Middle frontal gyrus (tissue), 1 donor: ENCODE measurements at regions not wholly inside any gene's neighbourhood (a gene's known extent, or its start where the extent isn't known, plus 50 kb on each side); places are given as distances from the start of the nearest gene placed in this dataset.
A peak's percentile ranks its signal among the peaks of the same experiment; 100 is the strongest.
"Not testable (repeated sequence)": the region's sequence is repeated elsewhere in the genome, so short reads cannot be mapped to it uniquely, and the experiment has no call there.

Experiments
- DNase-seq: peaks from one replicate; pipeline ENCODE4 v3.0.0-alpha.2; 2015; ENCODE audit warnings: low spot score; ENCODE audit errors: extremely low spot score

DNA sequence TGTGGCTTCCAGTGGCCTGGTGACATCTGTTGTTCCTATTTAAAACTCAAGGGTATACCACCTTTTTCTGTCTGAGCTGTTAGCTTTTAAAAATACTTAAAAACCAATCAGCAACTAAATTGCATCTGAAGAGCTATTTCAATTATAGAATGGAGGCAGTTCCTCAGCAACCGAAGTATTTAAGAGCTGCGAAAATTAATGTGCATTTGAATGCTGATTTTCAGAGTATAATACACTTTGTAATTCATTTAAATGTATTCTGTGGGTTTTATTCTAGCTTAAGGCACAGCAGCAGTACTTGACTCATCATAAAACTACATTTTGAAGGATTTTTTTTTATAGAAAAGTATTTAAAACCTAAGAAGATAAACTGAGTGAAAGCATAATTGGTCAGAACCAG lies 404.9 kb upstream of the PRKCQ start:
- DNase-seq: no peak

DNA sequence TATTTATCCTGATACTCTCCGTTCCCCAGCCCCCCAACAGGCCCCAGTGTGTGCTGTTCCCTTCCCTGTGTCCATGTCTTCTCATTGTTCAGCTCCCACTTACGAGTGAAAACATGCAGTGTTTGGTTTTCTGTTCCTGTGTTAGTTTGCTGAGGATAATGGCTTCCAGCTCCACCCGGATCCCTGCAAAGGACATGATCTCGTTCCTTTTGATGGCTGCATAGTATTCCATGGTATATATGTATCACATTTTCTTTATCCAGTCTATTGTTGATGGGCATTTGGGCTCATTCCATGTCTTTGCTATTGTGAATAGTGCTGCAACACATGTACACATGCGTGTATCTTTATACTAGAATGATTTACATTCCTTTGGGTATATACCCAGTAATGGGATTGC lies 403.9 kb upstream of the PRKCQ start:
- not testable (repeated sequence) for DNase-seq

GRCh38 chr10:6980353-6980752 lies 400.3 kb upstream of the PRKCQ start:
- no peak for DNase-seq

DNA sequence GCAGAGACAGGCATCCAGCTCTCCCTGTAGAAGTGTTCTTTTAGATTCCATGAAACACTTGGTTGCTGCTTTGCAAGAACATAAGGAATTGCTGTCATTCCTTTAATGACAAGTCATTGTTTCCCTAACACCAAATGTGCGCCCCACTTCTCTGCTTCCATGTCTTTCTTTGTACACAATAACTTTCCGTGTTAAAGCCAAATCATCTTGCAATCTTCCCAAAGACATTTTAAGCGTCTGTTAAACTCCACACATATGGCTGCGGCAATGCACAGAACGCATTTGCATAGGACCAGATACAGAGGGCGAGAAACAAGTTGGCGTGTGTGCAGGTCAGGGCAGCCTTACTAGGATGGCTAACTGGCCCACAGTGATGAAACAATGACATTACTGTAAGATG lies 399.3 kb upstream of the PRKCQ start:
- DNase-seq: no peak

GRCh38 chr10:6978187-6978627 lies 398.1 kb upstream of the PRKCQ start:
- DNase-seq: no peak

GRCh38 chr10:6977398-6978186 lies 397.5 kb upstream of the PRKCQ start:
- no peak for DNase-seq

DNA sequence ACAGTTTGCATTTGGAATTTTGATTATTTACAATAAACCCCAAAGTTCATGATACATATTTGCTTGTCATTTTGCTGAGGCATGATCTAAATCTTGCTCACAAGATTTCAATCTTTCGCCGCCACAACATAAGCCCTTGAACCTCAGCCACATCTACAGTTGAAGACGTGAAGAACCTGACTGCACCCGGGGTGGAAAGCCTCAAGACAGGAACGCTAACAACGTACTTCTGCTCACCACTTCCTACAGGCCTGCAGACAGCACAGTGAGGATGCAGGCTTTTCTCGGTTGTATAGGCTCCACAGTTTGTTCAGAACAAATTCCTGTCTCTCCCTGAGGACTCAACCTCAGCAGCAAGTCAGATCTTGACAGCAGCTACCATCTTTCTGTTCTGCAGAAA lies 393.8 kb upstream of the PRKCQ start:
- no peak for DNase-seq

DNA sequence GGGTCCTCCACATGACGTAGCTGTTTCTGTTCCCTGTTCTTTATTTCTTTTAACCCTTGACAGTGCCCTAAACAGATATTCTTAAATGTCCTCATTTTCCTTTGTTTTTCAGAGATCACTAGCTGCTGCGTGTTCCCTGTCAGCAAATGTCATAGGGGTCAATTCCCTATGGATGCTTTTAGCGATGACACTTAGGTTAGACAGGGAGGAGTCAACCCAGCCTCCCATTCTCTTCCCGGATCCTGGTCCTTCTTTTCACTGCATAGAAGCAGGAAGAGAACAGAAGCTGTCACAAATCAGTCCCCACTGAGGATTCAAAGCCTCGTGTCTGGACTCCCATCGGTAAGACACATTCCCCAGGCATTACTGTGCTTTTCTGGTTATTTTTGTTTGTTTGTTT lies 392.1 kb upstream of the PRKCQ start:
- no peak for DNase-seq

GRCh38 chr10:6969659-6970058 lies 389.6 kb upstream of the PRKCQ start:
- no peak for DNase-seq

GRCh38 chr10:6964543-6964942 lies 384.5 kb upstream of the PRKCQ start:
- no peak for DNase-seq

DNA sequence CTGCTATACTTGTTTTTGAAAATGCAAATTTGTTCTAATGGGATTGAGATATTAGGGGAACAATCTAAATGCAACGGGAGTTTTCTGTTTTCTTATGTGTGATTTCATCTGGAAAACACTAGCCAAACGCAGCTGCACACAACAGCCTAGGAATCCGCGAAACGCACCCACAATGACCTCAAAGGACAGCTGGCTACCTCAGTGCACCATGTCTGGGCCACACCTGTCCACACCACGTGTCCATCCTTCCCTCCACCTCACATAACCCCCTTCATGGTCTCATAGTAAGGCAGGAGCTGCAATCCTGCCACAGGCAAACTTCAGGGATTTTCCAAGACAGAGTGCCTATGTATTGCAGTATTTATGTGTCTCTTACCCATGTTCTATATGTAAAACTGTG lies 382.5 kb upstream of the PRKCQ start:
- DNase-seq: no peak

DNA sequence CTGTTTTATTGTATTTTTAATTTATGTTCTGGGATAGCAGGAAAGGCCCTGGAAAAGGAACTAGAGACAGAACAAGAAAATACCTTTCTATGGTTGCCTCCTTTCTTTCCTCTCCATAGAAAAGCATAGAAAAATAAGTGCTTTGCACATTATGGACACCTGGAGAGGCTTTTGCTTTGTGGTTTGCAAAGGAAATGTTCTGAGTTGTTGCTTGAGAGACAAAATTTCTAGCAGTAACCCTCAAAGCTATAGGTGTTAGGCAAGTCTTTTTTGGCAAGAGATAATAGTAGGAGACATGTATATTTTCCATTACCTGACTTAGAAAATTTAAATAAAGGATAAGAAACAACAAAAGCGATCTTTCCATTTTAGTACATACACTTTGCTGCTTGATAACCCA lies 378.6 kb upstream of the PRKCQ start:
- DNase-seq: no peak

DNA sequence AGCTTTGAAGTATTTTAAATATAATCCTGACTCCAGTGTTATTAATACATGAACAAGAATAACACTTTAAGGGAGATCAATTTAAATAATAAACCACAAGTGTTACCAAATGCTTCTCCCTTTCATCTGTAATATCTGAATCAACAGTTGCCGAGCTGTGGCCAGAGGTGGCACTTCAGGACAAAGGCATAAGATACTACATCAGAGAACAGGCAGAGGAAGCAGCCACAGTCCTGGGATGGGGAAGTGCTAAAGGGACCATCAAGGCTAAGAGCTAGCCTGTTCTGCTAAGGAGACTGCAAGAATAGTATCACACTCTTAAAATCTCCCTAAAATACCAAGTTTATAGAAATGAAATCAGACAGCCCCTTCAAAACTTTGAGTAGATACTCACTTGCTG lies 378.2 kb upstream of the PRKCQ start:
- DNase-seq: no peak

GRCh38 chr10:6957851-6958250 lies 377.8 kb upstream of the PRKCQ start:
- DNase-seq: no peak

- peak; percentile 8 for DNase-seq
These were observed 376.5 kb upstream of the PRKCQ start for GRCh38 chr10:6956562-6956961.

DNA sequence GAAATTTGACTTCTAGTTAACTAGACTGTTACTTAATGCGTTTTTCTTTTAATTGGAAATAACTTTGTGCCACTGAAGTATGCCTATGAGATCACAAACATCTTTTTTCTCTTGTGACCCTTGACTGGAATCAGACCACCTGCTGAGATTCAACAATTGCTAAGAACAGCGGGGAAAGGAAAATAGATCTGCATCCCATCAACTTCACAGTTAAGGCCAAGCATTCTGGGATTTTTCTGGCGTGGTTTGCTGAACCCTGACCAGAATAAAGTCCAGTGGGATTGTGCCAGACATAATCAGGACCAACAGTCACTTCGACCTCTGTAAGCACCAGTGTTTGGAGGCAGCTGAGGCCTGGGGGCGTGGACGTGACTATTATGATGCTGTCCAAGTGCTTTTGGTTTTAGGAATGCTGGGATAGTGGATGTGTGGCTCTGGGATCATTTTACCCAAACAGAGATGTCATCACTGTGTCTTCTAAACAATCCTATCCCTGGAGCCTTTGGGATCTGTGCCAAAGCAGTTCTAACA lies 373.3 kb upstream of the PRKCQ start:
- DNase-seq: no peak

DNA sequence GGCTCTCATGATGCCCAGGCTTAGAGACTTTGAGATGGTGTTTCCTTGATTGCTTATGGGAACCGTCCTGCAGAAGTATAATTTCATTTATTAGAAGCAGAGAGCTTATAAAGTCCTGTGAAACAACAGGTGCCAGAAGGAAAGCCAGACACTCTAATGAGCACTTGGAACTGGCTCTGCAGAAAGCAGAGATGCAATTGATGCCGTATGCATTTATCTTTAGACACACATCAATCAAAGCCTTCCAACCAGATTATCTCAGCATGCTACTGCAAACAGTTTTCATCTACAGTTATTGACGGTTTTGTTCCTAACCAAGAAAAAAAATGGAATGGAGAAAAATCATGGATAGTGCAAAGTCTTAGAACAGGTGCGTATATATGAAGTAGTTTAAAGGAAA lies 371.7 kb upstream of the PRKCQ start:
- DNase-seq: no peak

DNA sequence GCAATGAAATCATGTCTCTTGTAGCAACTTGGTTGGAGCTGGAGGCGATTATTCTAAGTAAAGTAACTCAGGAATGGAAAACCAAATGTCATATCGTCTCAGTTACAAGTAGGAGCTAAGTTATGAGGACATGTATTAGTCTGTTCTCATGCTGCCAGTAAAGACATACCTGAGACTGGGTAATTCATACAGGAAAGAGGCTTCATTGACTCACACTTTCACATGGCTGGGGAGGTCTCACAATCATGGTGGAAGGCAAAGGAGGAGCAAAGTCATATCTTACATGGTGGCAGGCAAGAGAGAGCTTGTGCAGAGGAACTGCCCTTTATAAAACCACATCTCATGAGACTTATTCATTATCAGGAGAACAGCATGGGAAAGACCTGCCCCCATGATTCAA lies 370.1 kb upstream of the PRKCQ start:
- DNase-seq: no peak

DNA sequence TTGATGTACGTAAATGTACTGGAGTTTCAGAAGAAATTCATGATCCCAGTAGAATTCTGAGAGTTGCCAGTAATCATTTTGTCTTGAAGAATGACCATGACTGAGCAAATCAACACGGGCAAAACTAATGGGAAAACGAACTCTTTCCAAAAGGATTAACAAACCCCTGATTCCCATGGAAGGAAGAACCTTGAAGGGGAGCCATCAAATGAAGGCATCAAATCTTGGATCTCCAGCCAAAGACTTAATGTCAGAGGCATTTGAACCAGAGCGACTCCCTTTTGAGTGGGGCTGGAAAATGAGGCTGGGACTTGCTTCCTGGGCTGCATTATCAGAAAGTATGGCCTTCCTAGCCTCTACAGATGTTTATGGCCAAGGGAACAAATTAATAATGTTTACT lies 364.4 kb upstream of the PRKCQ start:
- no peak for DNase-seq

GRCh38 chr10:6938384-6938783 lies 358.3 kb upstream of the PRKCQ start:
- no peak for DNase-seq

DNA sequence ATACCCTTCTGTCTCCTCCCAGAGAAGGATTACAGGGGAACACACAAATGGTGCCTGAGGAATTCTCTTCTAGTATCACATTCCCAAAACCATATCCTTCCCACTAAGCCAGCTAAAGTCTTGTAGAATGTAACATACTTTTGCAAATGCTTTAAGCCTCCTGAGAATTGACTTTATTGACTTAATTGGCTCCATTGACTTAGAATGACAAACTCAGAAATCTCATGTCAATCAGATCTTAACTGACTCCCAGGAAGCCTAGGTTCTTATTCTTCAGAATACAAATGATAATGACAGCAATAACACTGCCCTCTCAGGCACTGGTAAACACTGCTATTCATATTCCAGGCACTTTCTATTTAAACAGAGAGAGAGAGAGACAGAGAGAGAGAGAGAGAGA lies 356.9 kb upstream of the PRKCQ start:
- no peak for DNase-seq

DNA sequence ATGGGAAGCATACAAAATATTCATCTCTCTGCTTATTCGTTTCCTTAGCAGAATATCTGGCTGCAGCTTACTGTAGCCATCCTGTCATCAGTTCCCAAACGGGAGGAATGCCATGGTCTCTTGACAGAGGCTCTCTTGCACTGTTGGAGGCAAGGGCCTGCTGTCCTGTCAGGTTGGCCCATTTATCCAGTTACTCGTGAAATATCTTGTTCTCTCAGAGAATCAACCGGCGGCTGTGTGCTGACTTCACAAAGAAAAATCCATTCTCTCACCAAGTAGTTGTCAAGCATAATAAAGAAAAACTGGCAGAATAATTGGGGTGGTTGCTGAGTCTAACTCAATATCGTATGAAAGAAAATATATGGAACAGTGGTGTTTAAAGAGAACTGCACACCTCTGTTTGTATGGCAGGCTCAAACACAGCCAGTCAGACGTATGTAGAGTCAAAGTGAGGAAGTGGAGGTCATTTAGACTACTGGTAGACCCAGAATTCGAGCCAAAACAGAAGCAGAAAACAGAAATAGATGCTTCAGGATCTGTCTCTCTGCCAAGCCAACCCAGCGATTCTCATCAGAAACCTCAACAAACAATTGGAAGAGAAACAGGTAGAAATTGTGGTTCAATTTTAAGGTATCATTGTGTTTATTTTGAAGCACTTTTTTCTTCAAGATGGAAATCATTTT lies 349.2 kb upstream of the PRKCQ start:
- DNase-seq: no peak

DNA sequence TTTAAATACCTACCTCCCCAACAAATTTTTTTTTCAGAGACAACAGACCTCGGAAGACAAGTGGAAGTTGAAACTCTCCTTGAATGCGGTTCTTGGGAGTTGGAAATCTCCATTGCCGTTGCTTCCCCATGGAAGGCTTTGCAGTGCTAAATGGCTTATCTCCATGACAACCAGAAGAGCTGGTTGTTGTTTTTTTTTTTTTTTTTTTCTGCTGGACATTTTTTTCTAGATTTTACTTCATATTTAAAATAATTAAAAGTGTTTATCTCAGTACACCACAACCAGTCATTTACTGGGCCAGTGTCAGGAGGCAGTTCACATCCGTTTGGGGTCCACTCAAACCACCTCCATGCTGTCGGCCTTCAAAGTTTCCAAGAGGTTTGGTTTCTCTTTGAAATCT lies 348.5 kb upstream of the PRKCQ start:
- DNase-seq: no peak
